Mesenchymal stem cell (in vitro differentiated cells and primary cell): ENCODE measurements at regions not wholly inside any gene's neighbourhood (a gene's known extent, or its start where the extent isn't known, plus 50 kb on each side); places are given as distances from the start of the nearest gene placed in this dataset.

Source experiments
- DNase-seq: peaks from one replicate; pipeline ENCODE4 v3.0.0-alpha.2; 2013
- H2AFZ ChIP-seq: one replicate; pipeline ENCODE4 v1.6.1; 2013; ENCODE audit warnings: low read depth, mild to moderate bottlenecking, control low read depth, inconsistent platforms, low read length, moderate library complexity
- H2AK5ac ChIP-seq: 2 replicates; pipeline ENCODE4 v1.6.1; 2013; ENCODE audit warnings: low read length, moderate library complexity, mild to moderate bottlenecking, inconsistent platforms; ENCODE audit not compliant: severe bottlenecking
- H2BK120ac ChIP-seq: one replicate; pipeline ENCODE4 v1.6.1; 2013; ENCODE audit warnings: low read depth, mild to moderate bottlenecking, inconsistent platforms, low read length, moderate library complexity
- H2BK12ac ChIP-seq, 2 experiments: one replicate each; pipeline ENCODE4 v1.6.1; 2013; ENCODE audit warnings: inconsistent platforms in 2 of 2, low read length in 2 of 2, mild to moderate bottlenecking in 2 of 2, moderate library complexity in 2 of 2, control low read depth in 1 of 2
- H2BK15ac ChIP-seq: one replicate; pipeline ENCODE4 v1.6.1; 2013; ENCODE audit warnings: mild to moderate bottlenecking, low read depth, inconsistent platforms; ENCODE audit not compliant: poor library complexity, severe bottlenecking
- H2BK5ac ChIP-seq: 2 replicates; pipeline ENCODE4 v1.6.1; 2013; ENCODE audit warnings: low read depth, mild to moderate bottlenecking, low read length, control low read depth, inconsistent platforms; ENCODE audit not compliant: poor library complexity, severe bottlenecking
- H3K14ac ChIP-seq, 2 experiments: one replicate each; pipeline ENCODE4 v1.6.1; 2013; ENCODE audit warnings: inconsistent platforms in 2 of 2, low read length in 2 of 2, control low read depth in 1 of 2, mild to moderate bottlenecking in 1 of 2, moderate library complexity in 1 of 2
- H3K18ac ChIP-seq, 2 experiments: one replicate each; pipeline ENCODE4 v1.6.1; 2013; ENCODE audit warnings: inconsistent platforms in 2 of 2, low read length in 2 of 2, control low read depth in 1 of 2, low read depth in 1 of 2, mild to moderate bottlenecking in 1 of 2
- H3K23ac ChIP-seq, 2 experiments: one replicate each; pipeline ENCODE4 v1.6.1; 2013; ENCODE audit warnings: inconsistent platforms in 2 of 2, low read length in 2 of 2, mild to moderate bottlenecking in 2 of 2, moderate library complexity in 2 of 2, control low read depth in 1 of 2
- H3K27ac ChIP-seq: 2 replicates; pipeline ENCODE4 v1.5.1; 2013; ENCODE audit warnings: mild to moderate bottlenecking, moderate library complexity, low read length, control low read depth, inconsistent platforms; ENCODE audit not compliant: poor library complexity, severe bottlenecking
- H3K27me3 ChIP-seq, 2 experiments: 2 replicates each; pipeline versions ENCODE4 v1.6.1 to v1.7.0; 2013; ENCODE audit warnings: low read length in 2 of 2, mild to moderate bottlenecking in 2 of 2, moderate library complexity in 2 of 2, control low read depth in 1 of 2, inconsistent platforms in 1 of 2; ENCODE audit not compliant: control insufficient read depth in 1 of 2, insufficient read depth in 1 of 2
- H3K36me3 ChIP-seq, 2 experiments: 2 replicates each; pipeline versions ENCODE4 v1.6.1 to v1.7.0; 2013; ENCODE audit warnings: low read length in 2 of 2, control low read depth in 1 of 2, inconsistent platforms in 1 of 2, low read depth in 1 of 2, mild to moderate bottlenecking in 1 of 2; ENCODE audit not compliant: insufficient read depth in 2 of 2, control insufficient read depth in 1 of 2
- H3K4ac ChIP-seq, 2 experiments: one replicate each; pipeline ENCODE4 v1.6.1; 2013; ENCODE audit warnings: inconsistent platforms in 2 of 2, low read length in 2 of 2, mild to moderate bottlenecking in 2 of 2, moderate library complexity in 2 of 2, control low read depth in 1 of 2, low read depth in 1 of 2
- H3K4me1 ChIP-seq: 2 replicates; pipeline ENCODE4 v1.6.1; 2013; ENCODE audit warnings: low read depth, low read length, control low read depth; ENCODE audit not compliant: control insufficient read depth, insufficient read depth
- H3K4me2 ChIP-seq: 2 replicates; pipeline ENCODE4 v1.6.1; 2013; ENCODE audit warnings: low read length, mild to moderate bottlenecking, inconsistent platforms; ENCODE audit not compliant: poor library complexity, severe bottlenecking
- H3K4me3 ChIP-seq, 2 experiments: 2 replicates each; pipeline versions ENCODE4 v1.5.1 to v1.7.0; 2013; ENCODE audit warnings: low read length in 2 of 2, mild to moderate bottlenecking in 2 of 2, control low read depth in 1 of 2, low read depth in 1 of 2; ENCODE audit not compliant: insufficient read depth in 1 of 2
- H3K79me1 ChIP-seq: replicated peaks from 2 replicates; pipeline ENCODE4 v1.6.1; 2013; ENCODE audit warnings: mild to moderate bottlenecking, control low read depth, low read length, inconsistent platforms; ENCODE audit not compliant: poor library complexity, severe bottlenecking
- H3K9ac ChIP-seq: 2 replicates; pipeline ENCODE4 v1.7.0; 2013; ENCODE audit warnings: mild to moderate bottlenecking, low read length, moderate library complexity
- H3K9me3 ChIP-seq: 2 replicates; pipeline ENCODE4 v1.7.0; 2013; ENCODE audit warnings: mild to moderate bottlenecking, low read length; ENCODE audit not compliant: control insufficient read depth
- H4K8ac ChIP-seq: one replicate; pipeline ENCODE4 v1.6.1; 2013; ENCODE audit warnings: inconsistent platforms, mild to moderate bottlenecking, low read length, moderate library complexity
- H4K91ac ChIP-seq: one replicate; pipeline ENCODE4 v1.6.1; 2013; ENCODE audit warnings: mild to moderate bottlenecking, low read length, inconsistent platforms
- WGBS: methylation state at CpG from one replicate; pipeline ENCODE4 v1.1.7; 2013; ENCODE audit warnings: mixed read lengths; 5-methylcytosine and 5-hydroxymethylcytosine counted together

DNA sequence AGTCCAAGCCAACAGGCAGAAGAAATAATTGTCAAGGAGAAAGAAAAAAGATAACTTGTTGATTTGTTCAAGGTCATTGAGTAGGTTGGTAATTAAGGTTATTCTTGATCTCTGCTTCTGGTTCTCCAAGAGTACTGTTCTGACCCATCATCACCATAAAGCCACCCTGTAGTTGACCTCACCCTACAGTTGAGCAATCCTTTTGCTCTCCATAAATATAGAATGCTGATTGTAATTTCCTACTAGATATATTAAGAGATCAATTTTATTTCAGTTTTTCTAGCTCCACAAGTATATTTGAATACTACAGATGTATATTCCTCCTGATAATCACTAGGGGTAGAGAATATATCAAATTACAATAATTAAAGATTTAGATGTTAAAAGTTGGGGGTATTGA, 350.5 kb upstream of the PDE3A start:
- no peak overlapping the region for H2BK12ac ChIP-seq
- H4K91ac ChIP-seq, result no peak overlapping the region
- H3K23ac ChIP-seq, result no peak overlapping the region
- no peak overlapping the region for H3K18ac ChIP-seq
- H3K27ac ChIP-seq, result no peak overlapping the region
- H3K27me3 ChIP-seq, result no peaks in the 10 kb centered on the region
- H3K4me1 ChIP-seq, result no peaks in the 10 kb centered on the region
- H3K4ac ChIP-seq, result no peak overlapping the region
- no peak overlapping the region for H3K4me2 ChIP-seq
- H2AK5ac ChIP-seq, result no peak overlapping the region
- H3K9me3 ChIP-seq, result no peaks in the 10 kb centered on the region
- no peak overlapping the region for H3K4me3 ChIP-seq
- no peak overlapping the region for H2AFZ ChIP-seq
- H3K9ac ChIP-seq, result no peak overlapping the region
- no peak overlapping the region for H3K14ac ChIP-seq
- H4K8ac ChIP-seq, result no peak overlapping the region
- H2BK5ac ChIP-seq, result no peak overlapping the region
- H2BK120ac ChIP-seq, result no peak overlapping the region
- DNase-seq, result no peak
- no peaks in the 10 kb centered on the region for H3K79me1 ChIP-seq
- H2BK15ac ChIP-seq, result no peak overlapping the region
- H3K36me3 ChIP-seq, result no peaks in the 10 kb centered on the region

DNA sequence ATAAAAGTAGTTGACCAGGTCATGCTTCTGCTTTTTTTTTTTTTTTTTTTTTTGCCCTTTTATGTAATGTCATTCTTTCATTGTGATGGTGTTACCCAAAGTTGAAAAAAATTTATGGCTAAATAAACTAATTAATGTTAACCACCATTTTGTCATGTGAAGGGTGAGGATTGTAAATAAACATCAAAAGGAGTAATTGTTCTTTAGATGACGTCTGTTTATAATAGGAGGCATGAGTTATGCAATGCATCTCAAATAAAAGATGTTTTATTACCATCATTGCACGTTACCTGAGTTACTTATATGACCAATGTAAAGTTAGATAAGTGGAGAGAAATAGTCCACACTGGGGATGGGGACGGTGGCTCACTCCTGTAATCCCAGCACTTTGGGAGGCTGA, 349.9 kb upstream of the PDE3A start:
- H2AFZ ChIP-seq, result no peak overlapping the region
- DNase-seq, result no peak

DNA sequence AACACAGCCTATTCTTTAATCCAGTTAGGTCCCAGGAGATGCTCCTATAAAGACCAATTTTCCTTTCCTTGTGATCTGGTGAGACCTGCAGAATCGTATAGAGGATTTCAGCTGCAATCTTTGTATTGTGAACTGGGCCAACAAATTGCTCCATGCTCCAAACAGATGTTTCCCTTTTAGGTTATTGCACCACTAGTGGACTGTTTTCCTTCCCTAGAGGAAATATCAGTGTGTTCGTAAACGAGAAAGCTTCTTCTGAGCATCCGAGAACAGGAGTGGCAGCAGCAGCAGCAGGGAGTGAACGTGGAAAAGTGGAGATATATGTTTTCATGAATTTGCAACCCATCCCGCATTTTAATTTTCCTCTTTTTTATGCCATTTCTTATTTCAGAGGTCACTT, 344.1 kb upstream of the PDE3A start:
- H2BK120ac ChIP-seq, result no peak overlapping the region
- no peak overlapping the region for H4K91ac ChIP-seq
- H3K36me3 ChIP-seq, result no peaks in the 10 kb centered on the region
- H4K8ac ChIP-seq, result no peak overlapping the region
- no peak overlapping the region for H2AFZ ChIP-seq
- no peak overlapping the region for H3K4ac ChIP-seq
- no peaks in the 10 kb centered on the region for H3K27me3 ChIP-seq
- DNase-seq, result peak; percentile 49
- WGBS, result 51% methylated on average over 3 of the region's 6 CpGs
- no peaks in the 10 kb centered on the region for H3K79me1 ChIP-seq
- H3K4me2 ChIP-seq, result no peak overlapping the region
- no peak overlapping the region for H3K14ac ChIP-seq
- H3K23ac ChIP-seq, result no peak overlapping the region
- no peak overlapping the region for H3K4me3 ChIP-seq
- H3K9me3 ChIP-seq, result no peaks in the 10 kb centered on the region
- H3K27ac ChIP-seq, result no peak overlapping the region
- no peak overlapping the region for H2AK5ac ChIP-seq
- no peak overlapping the region for H3K18ac ChIP-seq
- H3K9ac ChIP-seq, result peak overlapping the region; percentile 13
- H3K4me1 ChIP-seq, result no peaks in the 10 kb centered on the region
- H2BK15ac ChIP-seq, result no peak overlapping the region
- no peak overlapping the region for H2BK12ac ChIP-seq
- no peak overlapping the region for H2BK5ac ChIP-seq

More for the DNA sequence above, 349.9 kb upstream of the PDE3A start:
- Histone ChIP-seq H3K79me1 (no peaks in the 10 kb centered on the region), H3K4me1 (no peaks in the 10 kb centered on the region), H3K27me3 (no peaks in the 10 kb centered on the region), H3K18ac (no peak overlapping the region), H2BK5ac (no peak overlapping the region), H3K9me3 (no peaks in the 10 kb centered on the region), H2AK5ac (no peak overlapping the region), H2BK120ac (no peak overlapping the region), H4K8ac (no peak overlapping the region), H3K9ac (no peak overlapping the region), H3K4me3 (no peak overlapping the region), H3K4me2 (no peak overlapping the region), H2BK12ac (no peak overlapping the region), H4K91ac (no peak overlapping the region), H3K36me3 (no peaks in the 10 kb centered on the region), H2BK15ac (no peak overlapping the region), H3K4ac (no peak overlapping the region), H3K14ac (no peak overlapping the region), H3K23ac (no peak overlapping the region), H3K27ac (no peak overlapping the region)
- WGBS, result 60% methylated on average over 3 of the region's 3 CpGs

GRCh38 chr12:20028033-20028432, 340.3 kb upstream of the PDE3A start:
- no CpG with 5 or more reads among the region's 1 CpG for WGBS

More at GRCh38 chr12:20028033-20028432, 340.3 kb upstream of the PDE3A start:
- Histone ChIP-seq H3K4me3 (no peak overlapping the region), H3K23ac (no peak overlapping the region), H3K27ac (no peak overlapping the region), H3K36me3 (no peaks in the 10 kb centered on the region), H3K18ac (no peak overlapping the region), H3K79me1 (no peaks in the 10 kb centered on the region), H3K4ac (no peak overlapping the region), H3K9me3 (no peaks in the 10 kb centered on the region), H2BK5ac (no peak overlapping the region), H3K27me3 (no peaks in the 10 kb centered on the region), H2BK120ac (no peak overlapping the region), H4K8ac (no peak overlapping the region), H3K9ac (no peak overlapping the region), H2BK12ac (no peak overlapping the region), H2AFZ (no peak overlapping the region), H4K91ac (no peak overlapping the region), H2AK5ac (no peak overlapping the region), H3K4me2 (no peak overlapping the region), H3K14ac (no peak overlapping the region), H3K4me1 (no peaks in the 10 kb centered on the region), H2BK15ac (no peak overlapping the region)
- DNase-seq, result no peak
